PC-3 (cell line): ENCODE measurements at regions not wholly inside any gene's neighbourhood (a gene's known extent, or its start where the extent isn't known, plus 50 kb on each side); places are given as distances from the start of the nearest gene placed in this dataset.

ENCODE experiments used
- ATAC-seq: fragments of 200-7000 bp; cut with Tn5 transposase; 2 replicates; pipeline ENCODE4 v1.9.1; 2020; ENCODE audit warnings: mild to moderate bottlenecking, moderate library complexity
- BruUV-seq: library from RNA; stranded (reverse); fragments of 400-500 nt; replicated peaks from 2 replicates; lab custom pipeline; 2021; lab: Mats Ljungman, UMichigan
- CTCF ChIA-PET: fragments of 300-600 bp; sonication (Branson Sonifier 250); formaldehyde crosslinking; loops from one replicate; lab custom pipeline; 2022; ENCODE audit warnings: antibody characterized with exemption; lab: Charles Lee
- POLR2A ChIA-PET: fragments of 300-600 bp; sonication (Branson Sonifier 250); formaldehyde crosslinking; loops from one replicate; lab custom pipeline; 2022; ENCODE audit warnings: antibody characterized with exemption; ENCODE audit not compliant: unreplicated experiment; lab: Charles Lee
- DNase-seq: peaks from one replicate; pipeline ENCODE4 v3.0.0-alpha.2; 2015
- H2AFZ ChIP-seq: fragments of 300-600 bp; sonication (generic); 2 replicates; pipeline ENCODE4 v1.6.0; 2016; ENCODE audit warnings: antibody characterized with exemption, low read length
- H3F3A ChIP-seq: fragments of 300-600 bp; sonication (generic); one replicate; pipeline ENCODE4 v1.6.0; 2017; ENCODE audit warnings: antibody characterized with exemption, low read length, control low read depth, mild to moderate bottlenecking; ENCODE audit not compliant: unreplicated experiment
- H3K27ac ChIP-seq: fragments of 300-600 bp; sonication (generic); 2 replicates; pipeline ENCODE4 v1.5.1; 2016; ENCODE audit warnings: mild to moderate bottlenecking, low read length
- H3K27me3 ChIP-seq: fragments of 300-600 bp; sonication (generic); 2 replicates; pipeline ENCODE4 v1.6.1; 2016; ENCODE audit warnings: low read length, mixed read lengths
- H3K36me3 ChIP-seq: fragments of 300-600 bp; sonication (generic); 2 replicates; pipeline ENCODE4 v1.6.1; 2016; ENCODE audit warnings: low read depth, mixed run types, low read length, mixed read lengths
- H3K4me1 ChIP-seq: fragments of 300-600 bp; sonication (generic); 2 replicates; pipeline ENCODE4 v1.5.1; 2016; ENCODE audit warnings: low read length; ENCODE audit not compliant: insufficient read depth
- H3K4me2 ChIP-seq: fragments of 300-600 bp; sonication (generic); 2 replicates; pipeline ENCODE4 v1.6.0; 2016; ENCODE audit warnings: low read length
- H3K4me3 ChIP-seq: fragments of 300-600 bp; sonication (generic); 2 replicates; pipeline ENCODE4 v1.5.1; 2016; ENCODE audit warnings: mild to moderate bottlenecking, low read length, mixed read lengths
- H3K79me2 ChIP-seq: fragments of 300-600 bp; sonication (generic); 2 replicates; pipeline ENCODE4 v1.6.1; 2017; ENCODE audit warnings: low read length, mixed read lengths
- H3K9ac ChIP-seq: fragments of 300-600 bp; sonication (generic); 2 replicates; pipeline ENCODE4 v1.6.0; 2016; ENCODE audit warnings: mild to moderate bottlenecking, low read length
- H3K9me2 ChIP-seq: fragments of 300-600 bp; sonication (generic); replicated peaks from 2 replicates; pipeline ENCODE4 v1.6.1; 2016; ENCODE audit warnings: mixed run types, low read length, mixed read lengths
- H3K9me3 ChIP-seq: fragments of 300-600 bp; sonication (generic); 2 replicates; pipeline ENCODE4 v1.6.1; 2016; ENCODE audit warnings: low read length, mixed read lengths
- H4K20me1 ChIP-seq: fragments of 300-600 bp; sonication (generic); 2 replicates; pipeline ENCODE4 v1.6.1; 2016; ENCODE audit warnings: low read length, mixed read lengths
- CTCF ChIP-seq: fragments of 300-600 bp; sonication (generic); conservative IDR thresholded peaks from 2 replicates; pipeline ENCODE4 v1.5.1; 2017; ENCODE audit warnings: antibody characterized with exemption, low read depth, mild to moderate bottlenecking, low read length
- EZH2 ChIP-seq: fragments of 300-600 bp; sonication (generic); IDR thresholded peaks from one replicate; pipeline ENCODE4 v1.6.1; 2017; ENCODE audit warnings: antibody characterized with exemption, mild to moderate bottlenecking, low read length; ENCODE audit not compliant: unreplicated experiment
- EZH2phosphoT487 ChIP-seq: fragments of 300-600 bp; sonication (generic); IDR thresholded peaks from 2 replicates; pipeline ENCODE4 v1.6.1; 2018; ENCODE audit warnings: mild to moderate bottlenecking, antibody characterized with exemption, low read length, borderline replicate concordance
- intact Hi-C: fragments of 100-400 bp; cut with micrococcal nuclease; formaldehyde crosslinking; loops from 2 replicates; pipeline ENCODE4 v1.9.0; 2023

- Histone ChIP-seq H3K9me2 (no peaks in the 10 kb centered on the region), H3F3A (no peaks in the 10 kb centered on the region), H3K4me3 (no peak overlapping the region), H3K4me2 (no peak overlapping the region), H3K9ac (no peak overlapping the region), H3K27ac (no peak overlapping the region), H3K79me2 (no peaks in the 10 kb centered on the region), H3K36me3 (no peaks in the 10 kb centered on the region), H3K4me1 (no peaks in the 10 kb centered on the region), H3K9me3 (no peaks in the 10 kb centered on the region), H2AFZ (no peak overlapping the region), H3K27me3 (peaks cover 35% of the 10 kb centered on the region), H4K20me1 (no peaks in the 10 kb centered on the region)
- intact Hi-C loops, result no loop called here
- ChIA-PET POLR2A (no interaction called here), CTCF (no interaction called here)
- ATAC-seq, result no peak
- DNase-seq, result no peak
- TF ChIP-seq EZH2, result no peak
- TF ChIP-seq EZH2phosphoT487, result no peak
- no peak for TF ChIP-seq CTCF
- no TSS peak for BruUV-seq
These were observed 949.4 kb upstream of the FANCL start for GRCh38 chr2:59190518-59190917.

- peaks cover 7% of the 10 kb centered on the region; the same call in 1 of the 2 replicates for H3K27me3 ChIP-seq
- BruUV-seq, result no TSS peak
- no peak overlapping the region for H3K9ac ChIP-seq
- TF ChIP-seq EZH2phosphoT487 (no peak), CTCF (no peak), EZH2 (no peak)
- no peaks in the 10 kb centered on the region for H3K36me3 ChIP-seq
- no peaks in the 10 kb centered on the region for H3K9me2 ChIP-seq
- no peak for ATAC-seq
- no peaks in the 10 kb centered on the region for H3K79me2 ChIP-seq
- H3K9me3 ChIP-seq, result no peaks in the 10 kb centered on the region
- POLR2A ChIA-PET, result no interaction called here
- H3K27ac ChIP-seq, result no peak overlapping the region
- H2AFZ ChIP-seq, result no peak overlapping the region
- H3K4me3 ChIP-seq, result no peak overlapping the region
- CTCF ChIA-PET, result no interaction called here
- H3K4me1 ChIP-seq, result no peaks in the 10 kb centered on the region
- H4K20me1 ChIP-seq, result no peaks in the 10 kb centered on the region
- intact Hi-C loops, result loop anchor here (10.0 kb wide), 1 partner anchor 420 kb away; no protein-coding TSS in a partner anchor
- H3K4me2 ChIP-seq, result no peak overlapping the region
- DNase-seq, result no peak
- H3F3A ChIP-seq, result no peaks in the 10 kb centered on the region
These were observed 943.3 kb upstream of the FANCL start for GRCh38 chr2:59184276-59185020.

GRCh38 chr2:59183070-59183469 is 941.9 kb upstream of the FANCL start:
- Histone ChIP-seq H3K4me2 (no peak overlapping the region), H3K9ac (no peak overlapping the region), H3K9me2 (no peaks in the 10 kb centered on the region), H2AFZ (no peak overlapping the region), H3K36me3 (no peaks in the 10 kb centered on the region), H3K79me2 (no peaks in the 10 kb centered on the region), H3K27me3 (peaks cover 4% of the 10 kb centered on the region; the same call in 1 of the 2 replicates), H3K4me1 (no peaks in the 10 kb centered on the region), H3K4me3 (no peak overlapping the region), H3K27ac (no peak overlapping the region), H3F3A (no peaks in the 10 kb centered on the region), H3K9me3 (no peaks in the 10 kb centered on the region), H4K20me1 (no peaks in the 10 kb centered on the region)
- BruUV-seq, result no TSS peak
- no peak for TF ChIP-seq EZH2
- no peak for TF ChIP-seq CTCF
- TF ChIP-seq EZH2phosphoT487, result no peak
- no peak for DNase-seq
- ChIA-PET POLR2A (no interaction called here), CTCF (no interaction called here)
- ATAC-seq, result no peak
- intact Hi-C loops, result loop anchor here (10.0 kb wide), 1 partner anchor 418 kb away; no protein-coding TSS in a partner anchor
